Dermis blood vessel endothelial cell (primary cell): ENCODE measurements at regions not wholly inside any gene's neighbourhood (a gene's known extent, or its start where the extent isn't known, plus 50 kb on each side); places are given as distances from the start of the nearest gene placed in this dataset.
"Not testable (repeated sequence)": the region's sequence is repeated elsewhere in the genome, so short reads cannot be mapped to it uniquely, and the experiment has no call there.

Source experiments
- DNase-seq: peaks from one replicate; pipeline ENCODE4 v3.0.0; 2010

GRCh38 chrX:11836284-11836683 lies 78.2 kb downstream of the MSL3 start:
- DNase-seq: peak; percentile 39

- DNase-seq: no peak
Measured at GRCh38 chrX:11837437-11837836, 79.4 kb downstream of the MSL3 start.

- DNase-seq: no peak
Measured at GRCh38 chrX:11864171-11864570, 106.1 kb downstream of the MSL3 start.

- no peak for DNase-seq
Measured at GRCh38 chrX:11867610-11868345, 109.7 kb downstream of the MSL3 start.

- no peak for DNase-seq
Measured at GRCh38 chrX:11870789-11871188, 112.8 kb downstream of the MSL3 start.

- DNase-seq: no peak
Measured at GRCh38 chrX:11881485-11882170, 123.6 kb downstream of the MSL3 start.

GRCh38 chrX:11886745-11887144 lies 128.7 kb downstream of the MSL3 start:
- DNase-seq: peak; percentile 55

- no peak for DNase-seq
Measured at GRCh38 chrX:11887175-11887574, 129.1 kb downstream of the MSL3 start.

GRCh38 chrX:11888421-11888820 lies 130.4 kb downstream of the MSL3 start:
- DNase-seq: no peak

GRCh38 chrX:11889791-11890190 lies 131.8 kb downstream of the MSL3 start:
- no peak for DNase-seq

- DNase-seq: peak; percentile 11
Measured at GRCh38 chrX:11890836-11891514, 132.9 kb downstream of the MSL3 start.

GRCh38 chrX:11893933-11894710 lies 136.1 kb downstream of the MSL3 start:
- DNase-seq: no peak

GRCh38 chrX:11899091-11899490 lies 141.1 kb downstream of the MSL3 start:
- DNase-seq: peak; percentile 68

- DNase-seq: not testable (repeated sequence)
Measured at GRCh38 chrX:11905933-11906332, 147.9 kb downstream of the MSL3 start.

GRCh38 chrX:11908371-11908770 lies 150.3 kb downstream of the MSL3 start:
- peak; percentile 57 for DNase-seq

GRCh38 chrX:11913001-11913400 lies 155.0 kb downstream of the MSL3 start:
- no peak for DNase-seq

GRCh38 chrX:11929476-11929875 lies 171.4 kb downstream of the MSL3 start:
- peak; percentile 61 for DNase-seq

GRCh38 chrX:11932423-11932822 lies 174.4 kb downstream of the MSL3 start:
- DNase-seq: no peak

- DNase-seq: peak; percentile 7
Measured at GRCh38 chrX:11934089-11934488, 176.1 kb downstream of the MSL3 start.

GRCh38 chrX:11941571-11941970 lies 183.5 kb downstream of the MSL3 start:
- DNase-seq: no peak

GRCh38 chrX:11944501-11944900 lies 186.5 kb downstream of the MSL3 start:
- DNase-seq: peak; percentile 66

- DNase-seq: peak; percentile 10
Measured at GRCh38 chrX:11949291-11949690, 189.0 kb upstream of the FRMPD4 start.

GRCh38 chrX:11952176-11952720 lies 186.0 kb upstream of the FRMPD4 start:
- no peak for DNase-seq
